ENCODE measurements at regions not wholly inside any gene's neighbourhood (a gene's known extent, or its start where the extent isn't known, plus 50 kb on each side); places are given as distances from the start of the nearest gene placed in this dataset.

DNA sequence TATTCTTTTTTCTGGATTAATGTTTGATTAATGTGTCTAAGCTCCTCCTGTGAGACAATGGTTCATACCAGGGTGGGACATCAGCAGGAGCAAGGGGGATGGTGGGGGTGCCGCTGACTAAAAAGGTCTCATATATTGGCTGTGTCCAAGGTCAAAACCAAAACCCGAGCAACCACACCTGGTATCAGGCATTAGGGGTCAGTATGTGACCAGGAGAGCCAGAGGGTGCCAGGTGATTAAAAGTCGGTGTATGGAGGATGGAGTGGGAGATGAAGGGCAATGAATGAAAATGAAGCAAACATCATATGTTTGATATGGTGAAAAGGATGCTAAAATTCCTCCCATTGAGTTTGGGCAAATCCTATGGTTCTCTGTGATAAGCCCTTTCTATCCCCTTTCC, 118.0 kb downstream of the MIAT start:
- H3K27ac ChIP-seq: no peak overlapping the region
- H3K4me1 ChIP-seq: peaks cover 0 to 8% of the 10 kb centered on the region in 2 donors
- no peaks in the 10 kb centered on the region for H3K27me3 ChIP-seq
- peaks cover 0 to 11% of the 10 kb centered on the region in 2 donors for H3K9me3 ChIP-seq
- DNase-seq (ENCODE audit: low spot score): no peak
- no peak overlapping the region for H3K4me3 ChIP-seq
- peaks cover 7% of the 10 kb centered on the region for H3K36me3 ChIP-seq
- TF ChIP-seq, protein P1, sequence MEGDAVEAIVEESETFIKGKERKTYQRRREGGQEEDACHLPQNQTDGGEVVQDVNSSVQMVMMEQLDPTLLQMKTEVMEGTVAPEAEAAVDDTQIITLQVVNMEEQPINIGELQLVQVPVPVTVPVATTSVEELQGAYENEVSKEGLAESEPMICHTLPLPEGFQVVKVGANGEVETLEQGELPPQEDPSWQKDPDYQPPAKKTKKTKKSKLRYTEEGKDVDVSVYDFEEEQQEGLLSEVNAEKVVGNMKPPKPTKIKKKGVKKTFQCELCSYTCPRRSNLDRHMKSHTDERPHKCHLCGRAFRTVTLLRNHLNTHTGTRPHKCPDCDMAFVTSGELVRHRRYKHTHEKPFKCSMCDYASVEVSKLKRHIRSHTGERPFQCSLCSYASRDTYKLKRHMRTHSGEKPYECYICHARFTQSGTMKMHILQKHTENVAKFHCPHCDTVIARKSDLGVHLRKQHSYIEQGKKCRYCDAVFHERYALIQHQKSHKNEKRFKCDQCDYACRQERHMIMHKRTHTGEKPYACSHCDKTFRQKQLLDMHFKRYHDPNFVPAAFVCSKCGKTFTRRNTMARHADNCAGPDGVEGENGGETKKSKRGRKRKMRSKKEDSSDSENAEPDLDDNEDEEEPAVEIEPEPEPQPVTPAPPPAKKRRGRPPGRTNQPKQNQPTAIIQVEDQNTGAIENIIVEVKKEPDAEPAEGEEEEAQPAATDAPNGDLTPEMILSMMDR (IDR thresholded peaks at IDR 0.05): no peak

DNA sequence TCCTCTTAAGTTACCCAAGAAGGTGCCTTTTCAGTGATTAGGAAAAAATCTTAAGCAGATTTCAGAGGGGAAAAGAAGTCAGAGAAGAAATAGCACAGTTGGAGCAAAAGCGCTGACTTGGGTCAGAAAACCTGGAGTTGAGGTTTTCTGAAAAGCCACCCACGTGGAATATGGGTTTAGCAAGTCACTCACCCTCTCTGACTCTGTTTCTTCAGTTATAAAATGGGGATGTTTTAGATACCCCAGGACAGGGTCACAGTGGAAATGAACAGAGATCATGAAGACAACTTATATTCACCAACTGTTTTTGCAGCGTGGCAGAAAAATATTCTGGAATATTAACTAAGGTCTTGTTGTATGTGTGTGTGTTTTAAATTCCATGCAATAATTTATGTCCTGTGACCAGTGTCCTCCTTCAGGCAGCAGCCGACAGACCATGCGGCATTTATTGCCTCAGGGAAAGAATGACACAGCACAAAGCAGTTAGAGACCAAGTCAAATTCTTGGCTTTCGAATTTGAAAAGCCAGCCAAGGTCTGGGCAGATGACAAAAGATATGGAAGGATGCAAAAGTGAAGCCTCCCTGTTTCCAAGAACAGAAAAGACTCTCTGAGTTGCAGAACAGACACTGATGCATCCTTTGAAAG, 119.9 kb downstream of the MIAT start:
- Histone ChIP-seq H3K4me3 (no peak overlapping the region), H3K27ac (no peak overlapping the region), H3K27me3 (no peaks in the 10 kb centered on the region), H3K36me3 (peaks cover 12% of the 10 kb centered on the region), H3K9me3 (peaks cover 0 to 11% of the 10 kb centered on the region in 2 donors), H3K4me1 (peaks cover 0 to 8% of the 10 kb centered on the region in 2 donors)
- TF ChIP-seq, protein P1 (IDR thresholded peaks at IDR 0.05): no peak
- DNase-seq (ENCODE audit: low spot score): no peak

DNA sequence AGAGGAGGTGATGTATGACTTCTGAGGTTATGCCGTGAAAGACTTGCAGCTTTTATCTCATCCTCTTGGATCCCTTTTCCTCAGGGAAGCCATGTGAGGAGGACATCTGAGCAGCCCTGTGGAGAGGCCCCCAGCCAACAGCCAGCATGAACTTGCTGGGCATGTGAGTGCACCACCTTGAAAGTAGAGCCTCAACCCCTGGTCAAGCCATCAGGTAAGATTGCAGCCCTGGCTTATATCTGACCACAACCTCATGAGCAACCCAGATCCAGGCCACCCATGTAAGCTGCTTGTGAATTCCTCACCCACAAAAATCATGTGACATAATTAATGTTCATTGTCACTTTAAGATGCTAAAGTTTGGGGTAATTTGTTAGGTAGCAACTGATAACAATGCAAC, 121.0 kb downstream of the MIAT start:
- no peak overlapping the region for H3K4me3 ChIP-seq
- no peak for DNase-seq (ENCODE audit: low spot score)
- H3K27me3 ChIP-seq: no peaks in the 10 kb centered on the region
- no peak overlapping the region for H3K27ac ChIP-seq
- H3K4me1 ChIP-seq: peaks cover 0 to 8% of the 10 kb centered on the region in 2 donors
- peaks cover 12% of the 10 kb centered on the region for H3K36me3 ChIP-seq
- TF ChIP-seq, protein P1 (IDR thresholded peaks at IDR 0.05): no peak
- peaks cover 0 to 11% of the 10 kb centered on the region in 2 donors for H3K9me3 ChIP-seq

DNA sequence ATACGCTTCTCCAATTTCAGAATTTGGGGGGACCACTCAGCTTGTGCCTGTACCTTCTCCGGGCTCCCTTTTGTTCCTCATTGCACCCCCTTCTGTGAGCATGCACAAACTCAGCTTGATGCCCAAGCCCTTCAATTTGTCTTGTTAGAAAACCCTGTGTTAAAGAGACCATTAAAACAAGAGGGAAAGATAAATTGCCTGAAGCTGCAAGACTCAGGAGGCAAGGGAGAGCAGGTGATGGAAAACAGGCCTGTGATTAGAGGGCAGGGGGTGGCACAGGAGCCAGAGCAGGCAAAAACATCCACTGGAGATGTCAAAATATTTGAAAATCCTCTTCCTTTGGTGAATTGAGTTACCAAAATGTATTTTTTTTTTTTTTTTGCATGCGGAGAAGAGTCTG, 121.7 kb downstream of the MIAT start:
- H3K36me3 ChIP-seq: peaks cover 12% of the 10 kb centered on the region
- H3K4me3 ChIP-seq: no peak overlapping the region
- H3K27me3 ChIP-seq: no peaks in the 10 kb centered on the region
- TF ChIP-seq, protein P1 (IDR thresholded peaks at IDR 0.05): no peak
- H3K9me3 ChIP-seq: peaks cover 0 to 11% of the 10 kb centered on the region in 2 donors
- no peak overlapping the region for H3K27ac ChIP-seq
- no peak for DNase-seq (ENCODE audit: low spot score)
- peaks cover 0 to 8% of the 10 kb centered on the region in 2 donors for H3K4me1 ChIP-seq

DNA sequence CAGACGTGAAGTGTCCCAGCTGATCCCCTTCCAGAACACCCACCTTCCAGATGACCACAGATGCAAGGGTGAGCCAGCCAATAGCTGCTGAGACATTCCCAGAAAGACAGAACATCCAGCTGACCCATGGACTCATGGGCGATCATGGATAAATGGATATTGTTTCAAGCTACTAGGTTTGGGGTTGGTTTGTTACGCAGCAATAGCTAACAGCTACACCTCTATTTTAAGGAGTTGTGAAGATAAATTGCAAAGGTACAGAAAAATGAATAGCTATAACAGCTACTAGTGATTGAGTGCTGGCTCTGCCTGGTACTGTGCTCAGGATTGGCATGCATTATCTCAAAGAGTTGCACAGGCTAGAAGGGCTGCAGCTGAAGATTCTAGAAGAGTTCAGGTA, 122.5 kb downstream of the MIAT start:
- TF ChIP-seq, protein P1 (IDR thresholded peaks at IDR 0.05): no peak
- H3K36me3 ChIP-seq: peaks cover 12% of the 10 kb centered on the region
- H3K4me1 ChIP-seq: peaks cover 0 to 8% of the 10 kb centered on the region in 2 donors
- no peaks in the 10 kb centered on the region for H3K27me3 ChIP-seq
- no peak overlapping the region for H3K4me3 ChIP-seq
- H3K9me3 ChIP-seq: peaks cover 0 to 11% of the 10 kb centered on the region in 2 donors
- no peak for DNase-seq (ENCODE audit: low spot score)
- H3K27ac ChIP-seq: no peak overlapping the region

DNA sequence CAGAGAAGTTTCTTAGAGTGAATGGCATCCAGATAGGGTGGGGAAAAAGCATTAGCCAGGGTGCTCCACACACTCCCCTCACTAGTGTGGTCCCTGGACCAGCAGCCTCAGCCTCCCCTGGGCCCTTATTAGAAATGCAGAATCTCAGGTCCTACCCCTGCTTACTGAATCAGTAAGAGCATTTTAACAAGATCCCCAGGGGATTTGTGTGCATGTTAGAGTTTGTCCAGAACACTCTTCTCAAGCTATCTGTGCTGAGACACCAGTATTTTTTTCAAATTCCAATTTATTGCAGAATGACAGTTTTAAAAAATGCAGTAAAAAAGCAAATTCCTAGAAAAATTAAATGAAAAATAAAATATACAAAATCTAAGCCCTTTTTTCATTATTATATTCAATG, 123.1 kb downstream of the MIAT start:
- peaks cover 12% of the 10 kb centered on the region for H3K36me3 ChIP-seq
- H3K27ac ChIP-seq: no peak overlapping the region
- H3K4me1 ChIP-seq: peaks cover 0 to 8% of the 10 kb centered on the region in 2 donors
- TF ChIP-seq, protein P1 (IDR thresholded peaks at IDR 0.05): no peak
- H3K4me3 ChIP-seq: no peak overlapping the region
- peaks cover 0 to 10% of the 10 kb centered on the region in 2 donors for H3K9me3 ChIP-seq
- no peak for DNase-seq (ENCODE audit: low spot score)
- no peaks in the 10 kb centered on the region for H3K27me3 ChIP-seq

All from right atrium auricular region (tissue), 2 donors.